Right lobe of liver (tissue), 4 donors: ENCODE measurements at regions not wholly inside any gene's neighbourhood (a gene's known extent, or its start where the extent isn't known, plus 50 kb on each side); places are given as distances from the start of the nearest gene placed in this dataset.

ENCODE experiments used
- POLR2A ChIP-seq: fragments of 450-650 bp; IDR thresholded peaks from one replicate; pipeline ENCODE4 v1.6.1; 2017; ENCODE audit warnings: antibody characterized with exemption, mild to moderate bottlenecking
- TF ChIP-seq, protein P1 (sequence below), 4 donors: fragments of 200-600 bp in 3 of 4; fragments of 450-650 bp in 1 of 4; IDR thresholded peaks; one replicate each; pipeline versions ENCODE4 v1.5.1 to v1.8.0; 2016 to 2022; ENCODE audit warnings: antibody characterized with exemption in 4 of 4, mild to moderate bottlenecking in 2 of 4
- donor health status: DM: no; HTN: no; CAD: no.
- donor health status: DM: no; HTN: no; CAD: no.
- donor health status: DM: no; HTN: yes; CAD: no.

DNA sequence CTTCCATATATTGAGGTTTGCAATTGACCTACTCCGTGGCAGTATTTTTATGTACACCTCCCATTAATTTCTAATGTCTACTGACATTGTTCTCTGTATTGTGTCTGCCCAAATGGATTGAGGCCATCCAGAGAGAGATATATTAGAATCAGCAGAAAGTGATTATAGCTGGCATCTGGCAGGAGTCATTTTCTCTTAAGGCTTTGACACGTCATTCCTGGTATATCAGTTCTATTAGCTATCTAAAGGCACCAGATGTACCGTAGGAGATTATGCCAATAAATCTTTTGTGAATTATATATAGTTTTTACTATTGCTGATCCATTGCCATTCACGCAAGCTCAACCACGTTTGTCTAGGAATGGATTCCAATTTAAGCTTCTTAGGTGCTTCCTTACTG is 1026.4 kb upstream of the IGFBP7 start:
- TF ChIP-seq, protein P1, sequence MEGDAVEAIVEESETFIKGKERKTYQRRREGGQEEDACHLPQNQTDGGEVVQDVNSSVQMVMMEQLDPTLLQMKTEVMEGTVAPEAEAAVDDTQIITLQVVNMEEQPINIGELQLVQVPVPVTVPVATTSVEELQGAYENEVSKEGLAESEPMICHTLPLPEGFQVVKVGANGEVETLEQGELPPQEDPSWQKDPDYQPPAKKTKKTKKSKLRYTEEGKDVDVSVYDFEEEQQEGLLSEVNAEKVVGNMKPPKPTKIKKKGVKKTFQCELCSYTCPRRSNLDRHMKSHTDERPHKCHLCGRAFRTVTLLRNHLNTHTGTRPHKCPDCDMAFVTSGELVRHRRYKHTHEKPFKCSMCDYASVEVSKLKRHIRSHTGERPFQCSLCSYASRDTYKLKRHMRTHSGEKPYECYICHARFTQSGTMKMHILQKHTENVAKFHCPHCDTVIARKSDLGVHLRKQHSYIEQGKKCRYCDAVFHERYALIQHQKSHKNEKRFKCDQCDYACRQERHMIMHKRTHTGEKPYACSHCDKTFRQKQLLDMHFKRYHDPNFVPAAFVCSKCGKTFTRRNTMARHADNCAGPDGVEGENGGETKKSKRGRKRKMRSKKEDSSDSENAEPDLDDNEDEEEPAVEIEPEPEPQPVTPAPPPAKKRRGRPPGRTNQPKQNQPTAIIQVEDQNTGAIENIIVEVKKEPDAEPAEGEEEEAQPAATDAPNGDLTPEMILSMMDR (IDR thresholded peaks at IDR 0.05) = no peak
- no peak for TF ChIP-seq POLR2A
